OCI-LY7 (cell line): ENCODE measurements at regions not wholly inside any gene's neighbourhood (a gene's known extent, or its start where the extent isn't known, plus 50 kb on each side); places are given as distances from the start of the nearest gene placed in this dataset.

Experiments
- EZH2phosphoT487 ChIP-seq: fragments of 200-600 bp; sonication (generic); IDR thresholded peaks from 2 replicates; pipeline ENCODE4 v1.6.1; 2018; ENCODE audit warnings: low read depth, borderline replicate concordance, mild to moderate bottlenecking, mixed run types, antibody characterized with exemption, low read length, moderate library complexity, mixed read lengths
- TF ChIP-seq, protein P1 (sequence below): fragments of 200-600 bp; sonication (generic); conservative IDR thresholded peaks from 2 replicates; pipeline ENCODE4 v1.5.1; 2014; ENCODE audit warnings: mild to moderate bottlenecking, antibody characterized with exemption, low read length, moderate library complexity, mixed read lengths

DNA sequence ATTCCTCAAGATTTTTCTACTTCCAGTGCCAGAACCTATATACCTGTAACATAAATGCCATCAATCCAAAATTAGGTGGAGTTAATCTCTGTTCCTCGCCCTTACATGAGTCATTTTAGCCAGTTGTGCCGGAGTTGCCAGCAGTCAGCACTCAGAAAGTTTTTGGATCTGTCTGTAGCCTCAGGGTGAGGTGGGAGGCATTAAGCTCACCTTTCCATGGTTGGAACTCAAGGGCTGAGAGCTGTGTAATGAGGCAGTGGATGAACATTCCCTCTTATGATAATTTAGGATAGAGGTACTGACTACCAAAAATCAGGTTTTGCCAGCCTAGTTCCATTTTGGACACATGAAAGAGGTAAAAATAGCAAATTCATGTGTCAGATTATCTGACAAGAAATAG lies 1553.1 kb upstream of the ADGRL3 start:
- TF ChIP-seq, protein P1, sequence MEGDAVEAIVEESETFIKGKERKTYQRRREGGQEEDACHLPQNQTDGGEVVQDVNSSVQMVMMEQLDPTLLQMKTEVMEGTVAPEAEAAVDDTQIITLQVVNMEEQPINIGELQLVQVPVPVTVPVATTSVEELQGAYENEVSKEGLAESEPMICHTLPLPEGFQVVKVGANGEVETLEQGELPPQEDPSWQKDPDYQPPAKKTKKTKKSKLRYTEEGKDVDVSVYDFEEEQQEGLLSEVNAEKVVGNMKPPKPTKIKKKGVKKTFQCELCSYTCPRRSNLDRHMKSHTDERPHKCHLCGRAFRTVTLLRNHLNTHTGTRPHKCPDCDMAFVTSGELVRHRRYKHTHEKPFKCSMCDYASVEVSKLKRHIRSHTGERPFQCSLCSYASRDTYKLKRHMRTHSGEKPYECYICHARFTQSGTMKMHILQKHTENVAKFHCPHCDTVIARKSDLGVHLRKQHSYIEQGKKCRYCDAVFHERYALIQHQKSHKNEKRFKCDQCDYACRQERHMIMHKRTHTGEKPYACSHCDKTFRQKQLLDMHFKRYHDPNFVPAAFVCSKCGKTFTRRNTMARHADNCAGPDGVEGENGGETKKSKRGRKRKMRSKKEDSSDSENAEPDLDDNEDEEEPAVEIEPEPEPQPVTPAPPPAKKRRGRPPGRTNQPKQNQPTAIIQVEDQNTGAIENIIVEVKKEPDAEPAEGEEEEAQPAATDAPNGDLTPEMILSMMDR: no peak
- no peak for TF ChIP-seq EZH2phosphoT487
